ENCODE measurements at regions not wholly inside any gene's neighbourhood (a gene's known extent, or its start where the extent isn't known, plus 50 kb on each side); places are given as distances from the start of the nearest gene placed in this dataset.

DNA sequence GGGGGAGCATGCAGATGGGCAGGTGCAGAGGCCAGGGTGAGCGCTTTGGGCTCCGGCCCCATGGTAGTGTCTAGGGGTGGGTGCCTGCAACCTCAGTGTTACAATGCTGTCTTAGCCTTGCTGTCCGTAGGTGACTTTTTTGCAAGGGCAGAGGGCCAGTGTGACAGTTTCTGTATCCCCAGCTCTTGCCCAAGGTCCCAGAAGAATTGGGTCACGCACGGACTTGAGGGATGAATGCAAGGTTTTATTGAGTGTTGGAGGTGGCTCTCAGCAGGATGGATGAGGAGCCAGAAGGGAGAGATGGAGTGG is 492.5 kb downstream of the AGTPBP1 start:
- TF ChIP-seq ZNF274 (IDR thresholded peaks at IDR 0.05; ENCODE audit: low read depth, low read length), result no peak
- TF ChIP-seq YY1 (IDR thresholded peaks at IDR 0.05; ENCODE audit: insufficient read depth, insufficient read length), result no peak
- no peak for TF ChIP-seq SUZ12 (IDR thresholded peaks at IDR 0.05; ENCODE audit: extremely low read depth, insufficient read depth, insufficient read length)

All from NT2/D1 (cell line).